M059J (cell line): ENCODE measurements at regions not wholly inside any gene's neighbourhood (a gene's known extent, or its start where the extent isn't known, plus 50 kb on each side); places are given as distances from the start of the nearest gene placed in this dataset.
A peak's percentile ranks its signal among the peaks of the same experiment; 100 is the strongest.

Experiments used
- DNase-seq: peaks from one replicate; pipeline ENCODE4 v3.0.0-alpha.2; 2012; ENCODE audit warnings: low read depth

DNA sequence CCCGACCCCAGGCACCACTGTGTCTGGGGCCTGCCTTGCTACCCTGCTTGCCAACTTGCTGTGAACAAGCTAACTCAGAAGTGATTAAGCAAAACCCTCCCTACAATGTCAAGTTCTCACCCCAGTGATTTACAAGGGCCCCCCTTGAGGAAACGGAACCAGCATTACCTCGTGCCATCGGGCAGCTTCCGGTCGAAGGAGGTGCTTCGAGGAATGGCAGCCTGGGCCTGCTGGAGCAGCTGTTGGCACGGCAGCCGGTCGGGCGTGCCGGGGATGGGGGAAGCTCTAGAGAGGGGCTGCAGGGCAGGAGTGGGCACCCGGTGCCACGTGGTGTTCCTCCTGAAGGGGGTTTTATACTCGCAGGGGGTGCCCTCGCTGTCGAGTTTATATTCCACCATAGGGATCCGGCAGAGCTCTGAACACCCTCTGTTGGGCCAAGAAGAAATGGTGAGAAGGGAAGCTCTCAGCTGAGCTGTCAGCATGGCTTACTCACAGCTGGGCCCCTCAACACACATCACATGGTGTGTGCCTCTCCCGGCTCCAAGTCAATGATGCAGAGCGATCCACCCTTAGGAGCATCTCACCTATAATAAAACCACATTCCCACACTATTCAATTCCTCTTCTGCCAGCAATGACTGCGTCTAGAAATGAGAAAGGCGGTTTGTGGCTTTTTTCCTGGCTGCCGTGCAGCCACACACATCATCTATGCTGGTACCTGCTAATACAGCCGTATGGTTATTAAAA is 184.4 kb downstream of the SIPA1L2 start:
- no peak for DNase-seq

DNA sequence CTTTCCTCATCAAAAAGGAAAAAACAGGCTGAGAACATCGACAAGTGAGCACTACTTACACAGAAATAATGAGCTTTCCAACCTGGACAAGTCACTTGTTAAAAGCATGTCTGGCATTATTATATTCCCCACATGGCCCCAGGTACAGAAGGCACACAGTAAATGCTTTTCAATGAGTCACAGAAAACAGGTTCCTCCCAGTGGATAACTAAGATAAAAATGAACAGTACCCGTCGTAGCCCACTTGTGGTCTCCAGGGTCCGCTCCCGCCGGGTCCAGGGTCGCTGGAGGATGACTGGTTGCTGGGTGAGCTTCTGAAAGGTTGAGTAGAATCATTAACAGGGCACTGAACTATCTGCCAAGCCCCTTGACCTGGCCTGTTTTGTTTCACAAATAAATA is 186.6 kb downstream of the SIPA1L2 start:
- DNase-seq: no peak

DNA sequence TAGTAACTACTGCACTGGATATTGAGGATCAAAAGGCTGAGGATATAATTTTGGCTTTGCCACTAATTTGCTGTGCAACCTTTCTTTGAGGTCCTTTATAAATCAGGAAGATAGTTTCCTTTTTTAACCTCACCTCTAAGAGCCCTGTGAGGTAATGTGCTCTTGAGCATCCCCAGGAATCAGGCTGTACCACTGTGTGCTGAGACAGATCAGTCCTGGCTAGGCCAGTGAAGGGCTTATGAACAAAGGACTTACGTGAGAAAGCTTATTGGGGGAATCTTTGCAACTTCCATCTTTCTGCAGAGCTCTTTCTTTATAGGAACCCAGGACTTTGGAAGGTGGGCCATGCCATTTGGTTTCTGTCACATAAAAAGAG is 188.9 kb downstream of the SIPA1L2 start:
- no peak for DNase-seq

DNA sequence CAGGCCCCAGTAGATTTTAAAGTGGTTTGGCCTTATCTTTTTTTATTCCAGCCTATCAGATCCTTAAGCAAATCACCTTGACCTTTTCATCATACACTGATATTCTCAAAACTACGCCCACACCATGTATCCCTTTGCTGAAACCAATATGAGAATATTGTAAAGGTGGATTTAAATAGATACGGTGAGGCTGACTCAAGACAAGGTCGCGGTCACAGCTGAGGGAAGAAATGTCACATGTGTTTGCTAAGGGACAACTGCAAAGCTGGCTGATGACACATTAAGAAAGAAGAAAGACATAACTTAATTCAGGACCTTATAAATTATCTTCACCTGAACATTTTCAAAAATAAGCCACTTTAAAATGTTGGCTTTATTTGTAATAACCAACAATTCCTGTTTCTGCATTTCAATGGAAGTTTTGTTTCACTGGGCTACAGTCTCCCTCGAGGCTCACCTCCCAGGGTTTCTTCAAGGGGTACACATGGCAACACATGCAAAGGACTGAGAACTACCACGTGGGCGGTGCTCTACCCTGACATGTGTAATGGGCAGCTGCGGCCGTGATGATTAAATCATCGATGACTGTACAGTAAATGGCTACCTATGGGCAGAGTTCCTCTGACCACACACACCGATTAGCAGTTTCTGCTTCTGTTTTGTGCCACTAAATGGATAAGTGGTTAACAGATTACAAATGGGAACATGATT is 189.5 kb downstream of the SIPA1L2 start:
- no peak for DNase-seq

DNA sequence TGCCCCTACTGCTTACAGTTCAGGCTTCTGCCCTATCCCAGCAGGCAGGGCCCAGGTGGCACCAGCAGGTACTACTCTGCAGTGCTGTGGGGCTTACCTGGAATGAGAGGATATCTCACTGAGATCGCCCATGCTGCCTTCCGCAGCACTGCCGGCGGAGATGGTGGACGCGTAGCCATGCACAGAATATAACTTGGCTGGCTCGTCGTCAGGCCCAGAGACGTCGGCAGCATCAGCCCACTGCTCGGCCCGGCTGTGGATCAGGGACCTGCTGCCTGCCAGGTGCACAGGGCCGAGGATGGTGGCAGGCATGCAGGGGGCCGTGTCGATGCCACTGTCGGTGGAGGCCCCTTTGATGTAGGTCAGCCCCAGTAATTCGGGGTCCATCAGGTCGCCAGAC is 190.9 kb downstream of the SIPA1L2 start:
- DNase-seq: no peak

DNA sequence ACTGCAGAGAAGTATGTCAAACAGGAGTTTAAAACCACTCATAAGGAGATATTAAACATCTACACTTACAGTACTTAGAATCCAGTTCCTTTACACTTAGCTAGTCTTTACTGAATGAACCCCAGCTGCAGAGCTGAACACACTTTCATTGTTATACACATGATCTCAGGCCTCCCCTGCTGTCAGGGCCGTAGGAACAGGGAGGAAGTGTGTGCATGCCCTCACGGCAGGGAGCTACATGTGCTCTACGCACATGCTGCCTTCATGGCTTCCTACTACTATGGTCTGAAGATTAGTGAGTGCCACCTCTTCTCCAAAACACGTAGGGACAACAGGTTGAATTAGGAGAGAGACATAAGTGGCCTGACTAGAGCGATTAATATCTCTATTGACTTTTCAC is 191.5 kb downstream of the SIPA1L2 start:
- no peak for DNase-seq

DNA sequence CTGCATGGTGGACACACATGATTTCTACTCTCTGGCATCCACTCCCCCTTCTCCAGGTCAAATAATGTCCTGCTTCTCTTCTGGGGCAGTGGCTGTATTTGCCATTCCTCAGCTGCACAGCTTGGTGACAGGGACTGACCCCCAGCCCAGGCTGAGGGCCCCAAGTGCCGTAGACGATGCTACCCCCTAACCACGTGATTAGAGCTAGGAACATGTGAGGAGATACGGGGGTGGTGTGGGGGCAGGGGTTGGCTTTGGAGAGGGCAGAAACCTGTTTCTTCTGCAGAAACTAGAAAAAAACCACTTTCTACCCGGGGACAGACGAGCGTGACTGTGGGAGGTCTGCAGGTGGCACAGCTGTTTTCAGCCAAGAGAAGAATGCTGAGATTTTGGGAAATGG is 192.4 kb downstream of the SIPA1L2 start:
- DNase-seq: no peak

DNA sequence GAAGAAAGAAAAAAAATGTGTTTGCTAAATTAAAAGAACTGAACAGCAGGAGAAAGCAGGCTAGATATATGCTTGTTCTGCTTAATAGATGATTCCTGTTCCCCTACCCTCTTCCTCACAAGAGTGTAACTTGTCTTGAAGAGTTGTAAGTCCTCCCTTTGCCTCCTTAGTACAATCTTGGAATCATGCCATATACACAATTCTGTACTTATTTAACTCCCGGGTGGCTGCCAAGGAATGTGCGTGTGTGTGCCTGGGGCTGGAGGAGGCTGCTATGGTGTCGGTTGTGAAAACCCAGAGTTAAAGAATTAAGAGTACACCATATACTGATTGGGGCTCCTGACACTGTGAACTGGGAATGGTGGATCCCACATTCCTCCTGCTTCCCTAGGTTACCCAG is 194.2 kb downstream of the SIPA1L2 start:
- DNase-seq: peak; percentile 21

DNA sequence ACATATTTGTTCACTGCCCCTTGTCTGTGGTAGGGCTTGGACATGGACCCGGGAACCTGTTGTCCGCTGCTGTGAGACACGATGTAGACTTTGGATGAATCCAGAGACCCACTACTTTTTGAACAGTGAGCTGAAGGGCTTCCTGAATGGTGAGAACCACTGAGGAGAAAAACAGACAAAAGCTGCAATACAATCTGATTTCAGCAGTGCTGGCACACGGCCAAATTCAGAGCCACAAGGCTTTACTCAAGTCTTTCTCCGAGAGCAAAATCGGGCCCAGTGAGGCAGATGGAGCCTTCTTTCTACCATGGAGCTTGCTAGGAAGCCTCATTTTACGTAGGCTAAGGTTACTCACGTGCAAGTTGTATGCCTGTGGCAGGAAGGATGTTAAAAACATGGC is 197.6 kb downstream of the SIPA1L2 start:
- no peak for DNase-seq

DNA sequence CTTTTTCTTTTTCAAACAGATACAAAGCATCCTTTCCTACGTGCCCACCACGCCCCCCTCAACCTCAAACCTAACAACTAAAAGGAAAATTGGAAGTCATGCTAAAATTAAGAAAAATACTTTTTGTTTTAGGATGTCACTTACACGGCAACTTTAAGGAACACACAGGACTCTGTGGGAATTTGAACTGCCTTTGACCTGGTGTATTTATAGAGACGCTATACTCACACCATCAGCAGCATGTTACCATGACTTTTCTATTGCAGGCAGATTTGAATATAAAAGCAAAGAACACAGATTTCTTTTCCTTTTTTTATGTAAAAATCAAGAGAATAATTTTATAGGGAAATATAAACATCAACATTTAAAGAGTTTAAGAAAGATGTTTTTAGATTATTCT is 198.2 kb downstream of the SIPA1L2 start:
- DNase-seq: no peak

DNA sequence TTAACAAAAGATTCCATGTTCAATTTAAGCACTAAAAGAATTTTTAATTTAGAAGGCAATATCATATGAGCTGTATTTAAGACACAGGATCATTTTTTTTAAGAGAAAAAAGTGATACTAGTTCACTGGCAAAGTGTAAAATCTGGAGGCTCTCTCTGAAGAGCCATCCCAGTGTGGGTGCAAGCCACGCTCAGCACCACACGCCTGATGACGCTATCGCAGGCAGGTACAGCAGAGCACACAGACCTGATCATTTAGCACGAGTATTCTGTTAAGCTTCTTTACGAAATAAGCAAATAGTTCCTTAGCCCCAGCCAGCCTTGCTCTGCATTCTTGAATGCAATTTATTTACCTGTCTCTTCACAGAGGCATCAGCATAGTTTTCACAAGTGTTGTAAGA is 198.6 kb downstream of the SIPA1L2 start:
- DNase-seq: no peak

DNA sequence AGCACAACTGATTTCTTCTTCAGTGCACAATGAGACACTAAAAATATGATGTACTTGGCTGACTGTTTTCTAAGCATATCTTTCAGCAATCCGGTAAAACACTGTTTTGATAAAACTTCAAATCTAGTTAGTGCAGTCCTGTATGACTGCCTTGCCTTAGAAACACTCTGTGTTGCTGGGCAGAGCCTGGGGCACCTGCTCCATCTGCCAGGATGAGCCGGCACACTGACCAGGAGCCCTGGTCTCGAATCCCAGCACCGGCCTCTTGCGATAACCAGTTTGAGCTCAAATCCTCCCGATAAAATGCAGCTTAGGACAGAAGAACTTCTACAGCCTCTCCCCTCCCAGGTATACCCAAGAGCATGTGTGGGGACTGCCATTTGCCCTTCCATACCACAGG is 199.5 kb downstream of the SIPA1L2 start:
- DNase-seq: no peak

DNA sequence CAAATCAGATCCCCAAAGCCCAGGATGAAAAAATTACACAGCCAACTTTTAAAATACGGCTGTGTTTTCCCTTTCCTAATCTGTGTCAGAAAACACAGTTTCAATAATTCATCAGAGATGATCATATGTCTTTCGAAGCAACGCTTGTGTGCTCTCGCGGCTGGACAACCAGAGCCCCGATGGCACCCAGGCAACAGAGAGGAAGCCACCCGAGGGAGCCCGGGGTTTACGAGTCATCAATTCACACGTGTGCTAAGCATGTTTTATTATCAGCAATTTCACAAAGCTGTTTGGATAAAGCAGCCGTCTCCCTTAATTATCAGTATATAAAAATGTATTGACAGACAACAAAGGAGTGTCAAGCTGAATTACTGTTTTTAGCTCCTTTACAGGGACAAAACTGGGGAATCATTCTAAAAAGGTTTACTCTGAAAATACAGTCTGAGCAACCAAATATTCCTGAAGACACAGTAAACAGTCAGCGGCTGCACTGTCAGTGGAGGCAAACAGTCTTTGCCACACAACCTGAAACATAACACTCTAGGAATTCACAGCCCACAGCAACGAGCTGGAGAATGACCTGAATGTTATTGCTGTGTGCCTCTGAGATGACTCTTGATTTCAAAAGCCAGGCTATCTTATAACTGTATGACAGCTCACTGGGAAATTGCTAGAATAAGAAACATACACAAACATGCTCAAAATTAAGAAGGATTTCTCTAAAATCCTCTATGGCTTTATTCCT is 201.0 kb downstream of the SIPA1L2 start:
- DNase-seq: no peak

DNA sequence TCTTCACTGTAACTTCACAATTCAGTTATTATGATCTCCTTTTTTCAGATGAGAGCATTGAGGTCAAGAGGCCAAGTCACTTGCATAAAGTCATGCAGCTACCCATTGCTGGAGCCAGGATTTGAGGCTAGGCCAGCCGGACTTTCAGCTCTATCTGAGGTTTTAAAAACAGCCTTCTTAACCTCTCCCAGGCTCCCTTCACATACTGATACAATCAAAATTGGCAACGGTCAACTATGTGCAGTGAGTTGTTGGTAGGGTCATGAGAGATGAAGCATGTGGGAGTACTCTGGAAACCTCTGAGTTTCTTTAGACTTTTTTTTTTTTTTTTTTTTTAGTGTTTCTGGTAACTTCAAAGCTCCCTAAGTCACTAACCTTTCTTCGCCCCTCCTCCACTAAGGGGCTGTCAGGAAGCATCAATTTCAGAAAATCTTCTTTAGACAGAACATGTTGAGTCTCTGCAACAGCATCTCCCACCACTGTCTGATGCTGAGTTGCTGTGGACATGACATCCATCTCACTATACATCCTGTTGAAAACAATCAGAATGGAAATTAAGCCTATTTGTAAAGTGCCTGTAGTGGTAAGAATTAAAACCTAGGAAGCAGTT is 201.8 kb downstream of the SIPA1L2 start:
- DNase-seq: no peak

DNA sequence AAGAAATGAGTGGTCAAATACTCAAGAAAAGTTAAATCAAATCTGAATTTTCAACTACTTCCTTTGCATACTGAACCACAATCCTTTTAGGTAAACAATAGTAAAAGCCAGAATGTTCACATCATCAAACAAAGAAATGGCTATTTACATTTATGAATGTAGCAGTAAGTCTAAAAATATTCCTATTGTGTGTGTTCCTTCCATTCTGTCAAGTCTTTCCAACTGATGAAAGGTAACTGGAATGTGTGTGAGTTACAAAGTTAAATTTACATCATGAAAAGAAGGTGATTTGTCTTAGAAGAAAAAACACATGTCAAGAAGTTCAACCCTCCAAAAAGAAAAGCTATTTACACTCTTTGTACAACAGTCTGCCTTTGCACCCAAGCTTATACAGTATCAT is 203.1 kb downstream of the SIPA1L2 start:
- DNase-seq: peak; percentile 15

DNA sequence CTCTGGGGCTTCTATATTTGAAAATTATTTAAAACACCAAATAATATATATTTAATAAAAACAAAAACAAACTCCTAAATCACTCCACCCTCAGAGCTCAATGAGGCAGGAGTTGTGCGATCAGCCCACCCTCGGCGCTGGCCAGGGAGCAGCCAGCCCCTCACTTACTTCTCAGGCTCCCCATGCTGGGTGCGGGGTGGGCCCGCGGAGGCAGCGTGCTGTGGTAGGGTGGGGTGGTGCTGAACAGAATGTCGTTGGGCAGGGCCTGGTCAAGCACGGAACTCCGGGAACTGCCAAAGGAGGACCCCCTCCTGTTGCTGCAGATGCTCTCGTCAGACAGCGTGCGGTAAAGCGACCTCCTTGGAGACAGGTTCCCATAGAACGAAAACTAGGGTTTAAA is 204.5 kb downstream of the SIPA1L2 start:
- DNase-seq: no peak

DNA sequence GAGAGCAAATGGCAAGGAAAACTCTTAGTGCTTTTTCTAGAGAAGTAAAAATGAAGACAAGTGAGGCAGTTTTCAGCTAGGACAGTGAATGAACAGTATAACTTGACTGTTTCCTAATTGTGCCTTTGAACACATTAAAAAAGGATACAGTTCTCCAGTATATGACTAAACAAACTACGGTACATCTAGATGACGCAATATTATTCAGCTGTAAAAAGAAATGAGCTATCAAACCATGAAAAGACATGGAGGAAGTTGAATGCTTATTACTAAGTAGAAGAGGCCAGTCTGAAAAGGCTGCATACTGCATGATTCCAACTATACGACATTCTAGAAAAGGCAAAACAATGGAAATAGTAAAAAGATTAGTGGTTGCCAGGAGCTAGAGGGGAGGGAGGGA is 206.3 kb downstream of the SIPA1L2 start:
- DNase-seq: no peak

DNA sequence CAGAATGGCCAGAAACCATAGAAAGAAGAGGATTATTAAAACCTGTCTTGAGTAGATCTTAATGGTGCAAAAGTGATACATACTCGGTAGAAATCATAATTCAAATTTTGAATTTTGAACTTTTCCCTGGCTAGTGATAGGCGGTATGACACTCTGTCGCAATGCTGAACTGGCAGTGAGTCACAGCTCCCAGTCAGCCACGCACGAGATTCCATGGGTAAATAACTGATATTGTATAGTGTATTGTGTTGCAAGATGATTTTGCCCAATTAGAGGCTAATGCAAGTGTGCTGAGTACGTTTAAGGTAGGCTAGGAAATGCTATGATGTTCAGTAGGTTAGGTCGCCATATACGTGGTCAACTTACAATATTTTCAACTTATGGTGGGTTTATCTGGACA is 207.0 kb downstream of the SIPA1L2 start:
- no peak for DNase-seq

DNA sequence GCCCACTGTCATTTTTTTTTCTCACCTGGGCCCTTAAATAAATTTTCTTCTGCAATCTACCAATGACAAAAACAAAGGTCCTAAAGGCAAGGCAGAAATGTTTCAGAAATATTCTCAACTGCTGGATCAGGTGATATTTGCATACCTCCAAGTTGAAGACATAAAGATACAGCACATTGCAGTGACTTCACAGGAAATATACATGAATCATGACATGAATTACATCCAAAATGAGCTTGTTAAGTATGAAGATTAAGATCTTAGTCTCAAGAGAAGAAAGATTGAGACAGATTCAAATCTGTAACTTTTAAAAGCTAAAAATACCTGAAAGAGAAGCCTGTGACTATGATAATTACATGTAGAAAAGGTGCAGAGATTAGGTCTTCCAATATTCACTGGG is 207.8 kb downstream of the SIPA1L2 start:
- DNase-seq: peak; percentile 18

DNA sequence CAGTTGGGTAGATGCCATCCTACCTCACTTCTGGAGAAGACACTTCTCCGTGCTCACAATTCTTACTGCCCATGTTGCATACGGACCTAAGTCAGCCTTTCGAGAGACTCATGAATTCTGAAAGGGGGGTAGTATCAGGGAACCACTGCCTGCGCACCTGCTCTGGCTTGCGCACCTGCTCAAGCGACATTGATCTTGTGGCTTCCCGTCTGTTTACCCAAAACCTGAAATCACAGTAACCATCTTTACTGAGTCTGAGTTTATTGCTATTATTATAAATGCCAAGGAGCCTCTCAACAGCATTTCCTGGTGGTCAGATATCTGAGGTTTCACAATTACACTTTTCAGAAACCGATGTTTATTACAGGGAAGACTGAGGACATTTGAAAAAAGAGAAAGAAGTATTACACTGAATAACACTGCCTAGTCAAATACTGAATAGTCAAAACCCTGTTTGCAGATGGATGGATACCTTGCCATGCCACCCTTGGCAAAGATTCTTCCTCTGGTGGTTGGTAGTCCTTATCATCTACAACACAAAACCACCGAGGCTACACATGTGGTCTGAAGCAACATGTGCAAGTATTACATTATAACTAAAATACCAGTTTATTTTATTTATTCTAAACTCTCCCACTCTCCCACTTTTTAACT is 208.7 kb downstream of the SIPA1L2 start:
- no peak for DNase-seq

DNA sequence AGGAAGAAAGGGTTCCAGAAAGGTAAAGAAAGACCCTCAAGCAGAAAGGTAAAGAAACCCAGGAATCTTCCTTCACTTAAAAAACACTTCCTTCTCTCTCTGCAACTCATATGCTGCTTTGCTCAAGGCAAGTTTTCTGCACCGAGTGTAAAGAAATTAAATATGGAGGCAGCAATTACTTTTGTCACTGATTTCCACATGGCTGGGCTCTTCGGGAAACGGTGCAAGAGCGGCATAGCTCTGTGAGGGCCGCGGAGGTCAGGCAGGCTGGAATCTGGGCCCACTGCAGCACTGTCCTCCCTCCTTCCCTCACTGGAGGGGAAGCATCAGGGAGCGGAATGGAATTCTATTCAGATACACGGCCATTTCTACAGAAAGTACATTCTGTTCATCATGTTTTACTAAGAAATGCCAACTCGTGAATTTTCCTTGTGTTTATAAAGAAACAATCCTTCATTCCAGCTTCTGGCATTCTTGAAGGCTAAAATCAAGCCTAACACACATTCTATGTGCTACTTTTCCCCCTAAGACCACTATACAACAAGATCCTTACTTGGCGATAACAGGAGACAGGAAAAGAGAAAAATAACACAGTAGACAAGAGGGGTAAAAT is 212.2 kb downstream of the SIPA1L2 start:
- DNase-seq: no peak
